Tibial nerve (tissue), 3 donors: ENCODE measurements at regions not wholly inside any gene's neighbourhood (a gene's known extent, or its start where the extent isn't known, plus 50 kb on each side); places are given as distances from the start of the nearest gene placed in this dataset.

ENCODE experiments used
- CTCF ChIP-seq, 5 experiments: fragments of 200-600 bp in 3 of 5; fragments of 450-650 bp in 2 of 5; sonication (generic) in 3 of 5; IDR thresholded peaks; one replicate each; pipeline ENCODE4 v1.5.1; 2016 to 2019; ENCODE audit warnings: antibody characterized with exemption in 5 of 5, mild to moderate bottlenecking in 3 of 5, moderate library complexity in 2 of 5
- POLR2A ChIP-seq, 2 donors: fragments of 450-650 bp; IDR thresholded peaks; one replicate each; pipeline ENCODE4 v1.6.1; 2017; ENCODE audit warnings: antibody characterized with exemption in 2 of 2, mild to moderate bottlenecking in 2 of 2, moderate library complexity in 2 of 2

- no peak for TF ChIP-seq CTCF (IDR thresholded peaks at IDR 0.05)
- TF ChIP-seq POLR2A (IDR thresholded peaks at IDR 0.05), result no peak
Observed at GRCh38 chr2:150567771-150568301, 80.4 kb upstream of the RND3 start.
